GM23248 (cell line): ENCODE measurements at regions not wholly inside any gene's neighbourhood (a gene's known extent, or its start where the extent isn't known, plus 50 kb on each side); places are given as distances from the start of the nearest gene placed in this dataset.

Experiments
- EZH2 ChIP-seq: fragments of 200-600 bp; sonication (generic); IDR thresholded peaks from 2 replicates; pipeline ENCODE4 v1.6.1; 2018; ENCODE audit warnings: antibody characterized with exemption, mild to moderate bottlenecking; ENCODE audit not compliant: insufficient read depth, poor library complexity, severe bottlenecking
- EZH2phosphoT487 ChIP-seq: fragments of 200-600 bp; sonication (generic); IDR thresholded peaks from 2 replicates; pipeline ENCODE4 v1.6.1; 2018; ENCODE audit warnings: antibody characterized with exemption, moderate library complexity, mild to moderate bottlenecking, low read depth; ENCODE audit not compliant: insufficient read depth

GRCh38 chr20:10774357-10774943 lies 100.7 kb upstream of the JAG1 start:
- TF ChIP-seq EZH2phosphoT487 (no peak), EZH2 (no peak)
